Ammon's horn (tissue), 1 donor: ENCODE measurements at regions not wholly inside any gene's neighbourhood (a gene's known extent, or its start where the extent isn't known, plus 50 kb on each side); places are given as distances from the start of the nearest gene placed in this dataset.
"Not testable (repeated sequence)": the region's sequence is repeated elsewhere in the genome, so short reads cannot be mapped to it uniquely, and the experiment has no call there.

Experiments used
- DNase-seq: peaks from one replicate; pipeline ENCODE4 v3.0.0-alpha.2; 2016; ENCODE audit warnings: low spot score

DNA sequence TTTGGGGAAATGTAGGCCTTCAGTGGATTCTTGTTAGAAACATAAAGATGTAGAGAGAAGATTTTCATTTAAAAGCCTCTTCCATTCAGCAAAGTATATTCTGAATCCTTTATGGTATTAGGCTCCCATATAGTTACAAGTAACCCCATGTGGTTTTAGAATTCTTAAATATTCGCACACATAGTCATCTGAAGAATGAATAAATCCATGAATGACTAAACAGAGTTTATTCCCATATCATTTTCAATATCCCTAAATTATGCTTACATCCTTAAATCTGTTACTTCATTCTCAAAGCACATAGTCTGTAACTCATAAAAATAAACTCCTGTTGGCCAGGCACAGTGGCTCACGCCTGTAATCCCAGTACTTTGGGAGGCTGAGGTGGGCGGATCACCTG, 962.1 kb downstream of the KCNJ18 start:
- DNase-seq = no peak

- peak; percentile 3 for DNase-seq
Observed at GRCh38 chr17:22669721-22670120, 977.4 kb downstream of the KCNJ18 start.

- DNase-seq = no peak
Observed at GRCh38 chr17:22671110-22671509, 978.8 kb downstream of the KCNJ18 start.

DNA sequence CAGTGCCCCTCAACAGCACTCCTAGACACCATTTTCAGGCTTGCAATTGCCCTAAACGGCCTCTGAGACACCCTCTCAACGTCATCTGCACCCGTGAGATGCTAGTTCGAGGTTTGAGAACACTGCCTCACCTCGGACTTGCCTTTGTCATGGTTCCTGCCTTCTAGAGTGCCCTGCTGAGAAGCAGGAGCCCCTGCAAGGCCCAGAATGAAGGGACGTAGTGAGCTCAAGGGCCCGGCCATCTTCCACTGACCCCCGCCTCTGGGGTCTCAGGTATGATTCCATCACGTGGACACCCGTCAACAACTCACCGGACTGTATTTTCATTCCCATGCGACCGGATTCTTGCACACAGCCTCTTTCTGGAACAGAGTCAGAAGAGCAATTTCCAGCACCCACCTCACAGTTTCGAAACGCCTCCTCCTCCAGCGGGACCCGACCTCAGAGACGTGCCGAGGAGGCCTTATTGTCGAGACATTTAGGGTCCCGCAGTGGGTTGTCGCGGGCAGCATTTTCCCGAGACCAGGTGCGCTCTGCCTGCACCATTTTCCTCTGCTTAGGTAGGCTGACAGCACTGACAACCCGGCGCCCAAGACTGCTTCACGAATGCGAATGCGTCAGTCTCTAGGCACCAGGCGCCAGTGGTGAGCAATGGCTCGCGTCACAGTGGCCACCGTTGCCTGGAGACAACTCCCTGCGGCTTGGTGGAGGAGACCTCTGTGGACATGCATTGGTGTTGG, 999.9 kb downstream of the KCNJ18 start:
- DNase-seq = no peak

DNA sequence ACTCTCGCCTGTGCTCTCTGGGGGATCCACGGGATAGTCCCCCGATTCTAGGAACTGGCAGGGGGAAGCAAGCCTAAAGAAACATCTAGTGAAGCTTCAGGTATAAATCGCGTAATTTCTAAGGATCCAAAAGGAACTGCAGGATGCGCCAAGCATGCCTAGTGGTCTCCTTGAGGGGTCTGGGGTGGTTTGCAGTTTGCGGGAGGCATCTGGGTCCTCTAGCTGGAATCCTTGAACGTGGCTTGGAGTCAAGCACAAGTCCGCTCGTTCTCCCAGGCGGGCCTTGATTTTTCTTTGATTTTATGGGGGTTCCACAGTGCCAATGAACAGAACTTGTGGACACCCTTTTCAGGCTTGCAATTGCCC, 1000.5 kb downstream of the KCNJ18 start:
- DNase-seq = no peak

DNA sequence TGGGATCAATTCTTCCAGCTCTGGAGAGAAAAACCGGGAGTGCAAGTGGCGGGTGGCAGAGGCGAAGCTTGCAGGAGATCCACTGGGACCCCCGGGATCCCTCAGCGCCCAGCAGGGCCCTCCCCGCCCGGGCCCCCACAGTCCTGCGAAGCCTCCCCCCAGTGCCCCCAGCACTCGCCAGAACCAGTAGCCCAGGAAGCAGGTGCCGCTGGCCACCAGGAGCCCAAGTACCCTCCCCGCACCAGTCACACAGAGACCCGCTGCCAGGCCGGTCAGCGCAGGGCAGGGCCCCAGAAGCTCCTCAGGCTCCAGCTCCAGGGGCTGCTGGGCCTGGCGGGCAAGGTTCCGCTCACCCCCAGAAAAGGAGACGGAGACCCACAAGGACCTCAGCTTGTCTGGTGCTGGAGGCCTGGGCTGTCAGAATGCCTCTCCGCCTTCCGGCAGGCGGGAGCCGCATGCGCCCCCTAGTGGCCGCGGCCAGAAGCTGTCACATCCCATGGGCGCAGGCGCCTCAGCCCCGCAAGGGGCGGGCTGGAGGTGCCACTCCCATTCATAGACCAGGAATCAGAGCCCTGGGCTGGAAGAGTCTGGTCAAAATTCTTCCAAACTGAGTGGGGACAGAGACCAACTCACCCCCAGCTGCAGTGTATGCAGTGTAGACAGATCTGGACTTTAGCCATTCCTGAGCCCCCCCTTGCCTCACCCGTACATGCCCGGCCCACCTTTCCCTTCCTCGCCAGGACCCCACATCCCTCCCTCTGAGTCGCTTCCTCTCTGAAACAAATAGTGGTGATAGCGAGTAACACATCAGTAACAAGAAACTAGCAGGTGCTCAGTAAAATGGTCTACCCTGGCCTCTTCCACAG, 1002.3 kb downstream of the KCNJ18 start:
- DNase-seq = no peak

- no peak for DNase-seq
Observed at GRCh38 chr17:22695228-22695619, 1002.9 kb downstream of the KCNJ18 start.

DNA sequence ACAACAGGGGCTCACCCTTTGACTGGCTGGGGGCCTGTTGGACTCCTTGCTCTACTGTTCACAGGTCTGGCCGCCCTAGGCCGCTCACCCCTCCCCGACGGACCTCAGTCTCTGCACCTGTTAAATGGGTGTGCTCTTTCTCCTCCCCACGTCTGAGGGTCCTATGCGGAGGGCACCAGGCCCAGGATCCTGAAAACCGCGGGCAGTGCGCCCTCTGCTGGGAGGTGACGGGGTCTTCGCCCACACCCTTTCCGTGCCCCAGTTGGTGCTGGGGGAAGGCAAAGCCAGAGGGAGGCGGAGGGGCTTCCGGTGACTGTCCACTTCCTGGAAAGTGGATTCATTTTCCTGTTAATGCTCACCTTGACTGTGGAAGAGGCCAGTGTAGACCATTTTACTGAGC, 1010.9 kb downstream of the KCNJ18 start:
- no peak for DNase-seq

DNA sequence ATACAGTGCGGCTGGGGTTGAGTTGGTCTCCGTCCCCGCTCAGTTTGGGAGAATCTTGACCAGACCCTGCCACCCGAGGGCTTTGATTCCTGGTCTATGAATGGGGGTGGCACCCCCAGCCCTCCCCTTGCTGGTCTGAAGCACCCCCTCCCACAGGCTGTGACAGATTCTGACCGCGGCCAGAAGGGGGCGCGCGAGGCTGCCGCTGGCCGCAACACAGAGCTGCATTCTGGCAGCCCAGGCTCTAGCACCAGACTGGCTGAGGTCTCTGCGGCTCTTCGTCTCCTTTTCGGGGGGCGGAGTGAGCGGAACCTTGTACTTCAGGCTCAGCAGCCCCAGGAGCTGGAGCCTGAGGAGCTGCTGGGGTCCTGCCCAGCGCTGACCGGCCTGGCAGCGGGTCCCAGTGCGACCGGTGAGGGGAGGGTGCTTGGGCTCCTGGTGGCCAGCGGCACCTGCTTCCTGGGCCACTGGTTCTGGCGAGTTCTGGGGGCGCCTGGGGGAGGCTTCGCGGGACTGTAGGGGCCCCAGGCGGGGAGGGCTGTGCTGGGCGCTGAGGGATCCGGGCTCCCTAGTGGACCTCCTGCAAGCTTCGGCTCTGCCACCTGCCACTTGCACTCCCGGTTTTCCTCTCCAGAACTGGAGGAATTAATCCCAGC, 1011.6 kb downstream of the KCNJ18 start:
- DNase-seq = no peak

- no peak for DNase-seq
Observed at GRCh38 chr17:22704674-22705073, 1012.4 kb downstream of the KCNJ18 start.

GRCh38 chr17:22707626-22708025, 1015.3 kb downstream of the KCNJ18 start:
- DNase-seq = no peak

GRCh38 chr17:22717211-22717610, 1024.9 kb downstream of the KCNJ18 start:
- no peak for DNase-seq

DNA sequence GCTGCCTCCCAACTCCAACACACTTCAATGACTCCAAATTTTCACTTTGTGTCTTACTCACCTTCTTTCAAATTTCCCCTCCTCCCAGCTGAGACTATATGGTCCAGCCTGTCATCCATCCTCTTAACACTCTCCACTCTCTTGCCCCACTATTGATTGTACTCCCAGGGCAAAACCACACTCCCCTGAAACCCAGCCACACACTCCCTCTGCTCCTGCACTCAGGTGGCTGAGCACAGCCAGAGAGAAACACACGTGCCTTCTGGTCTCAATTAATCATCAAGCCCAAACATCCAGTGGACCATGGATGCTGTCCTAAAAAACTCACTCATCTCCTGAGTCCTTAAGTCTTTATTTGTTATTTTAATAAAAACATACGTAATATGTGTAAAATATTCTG, 1026.4 kb downstream of the KCNJ18 start:
- DNase-seq = no peak

- not testable (repeated sequence) for DNase-seq
Observed at GRCh38 chr17:22741066-22741465, 1048.7 kb downstream of the KCNJ18 start.
